ENCODE measurements at regions not wholly inside any gene's neighbourhood (a gene's known extent, or its start where the extent isn't known, plus 50 kb on each side); places are given as distances from the start of the nearest gene placed in this dataset.

DNA sequence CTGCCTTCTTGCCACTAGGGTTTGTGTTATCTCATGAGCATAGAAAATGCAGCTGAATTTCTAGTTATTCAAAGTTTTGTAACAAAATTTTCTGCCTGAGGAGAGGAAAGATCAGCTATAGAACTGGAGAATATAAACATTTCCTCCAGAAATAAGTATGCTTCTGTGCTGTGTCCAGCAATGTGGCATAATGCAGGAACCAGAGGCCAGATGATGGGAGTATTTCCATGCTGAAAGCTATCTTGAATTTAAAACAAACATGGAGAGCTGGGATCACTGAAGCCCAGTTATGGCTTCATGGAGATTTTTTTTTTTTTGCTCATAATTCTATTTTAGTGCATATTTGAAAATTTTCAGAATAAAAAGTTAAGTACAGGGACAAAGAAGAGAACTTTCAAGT, 608.2 kb downstream of the SOX6 start:
- DNase-seq = no peak

- DNase-seq = no peak
These were observed 607.6 kb downstream of the SOX6 start for GRCh38 chr11:15748741-15749140.

GRCh38 chr11:15750535-15751308, 605.6 kb downstream of the SOX6 start:
- no peak for DNase-seq

DNA sequence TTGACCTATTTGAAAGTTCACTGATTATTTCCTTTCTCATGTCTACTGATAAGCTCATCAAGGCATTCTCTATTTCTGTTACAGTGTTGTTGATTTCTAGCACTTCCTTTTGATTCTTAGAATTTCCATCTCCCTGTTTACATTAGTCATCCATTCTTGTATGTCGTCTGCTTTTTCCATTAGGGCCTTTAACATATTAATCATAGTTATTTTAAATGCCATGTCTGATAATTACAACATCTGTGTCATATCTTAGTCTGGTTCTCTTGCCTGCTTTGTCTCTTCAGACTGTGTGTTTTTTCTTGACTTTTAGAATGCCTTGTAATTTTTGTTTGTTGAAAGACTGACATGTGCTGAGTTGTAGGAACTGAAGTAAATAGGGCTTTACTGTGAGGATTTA, 602.1 kb downstream of the SOX6 start:
- DNase-seq = no peak

- DNase-seq = no peak
These were observed 599.2 kb downstream of the SOX6 start for GRCh38 chr11:15757048-15757698.

DNA sequence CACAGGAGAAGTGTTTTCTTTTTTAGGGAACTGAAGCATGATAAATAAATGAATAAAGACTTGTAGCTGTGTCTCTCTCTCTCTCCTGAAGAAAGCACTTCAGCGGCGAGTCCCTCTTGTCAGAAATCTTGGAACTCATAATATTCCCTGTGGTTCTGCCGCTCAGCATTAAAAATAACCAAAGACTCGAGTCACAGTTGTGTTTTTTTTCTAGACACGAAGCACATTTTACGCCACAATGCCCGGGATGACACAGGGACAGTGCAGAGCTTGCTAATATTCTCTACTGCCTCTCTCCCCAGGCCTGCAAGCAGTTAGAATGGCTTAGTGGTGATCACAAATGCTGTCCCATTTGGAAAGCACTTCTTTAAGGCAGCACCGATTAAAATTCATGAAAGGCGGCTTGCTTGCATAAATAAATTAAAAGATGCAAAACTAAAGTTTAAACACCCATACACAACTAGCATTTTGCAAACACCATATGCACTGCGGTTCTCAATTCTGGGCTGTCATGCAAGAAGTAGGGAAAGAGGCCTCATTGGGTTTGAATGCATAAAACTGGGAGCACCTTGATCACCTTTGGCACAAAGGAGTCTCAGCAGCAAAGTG, 597.4 kb downstream of the SOX6 start:
- no peak for DNase-seq

GRCh38 chr11:15761235-15761634, 595.1 kb downstream of the SOX6 start:
- DNase-seq = no peak

DNA sequence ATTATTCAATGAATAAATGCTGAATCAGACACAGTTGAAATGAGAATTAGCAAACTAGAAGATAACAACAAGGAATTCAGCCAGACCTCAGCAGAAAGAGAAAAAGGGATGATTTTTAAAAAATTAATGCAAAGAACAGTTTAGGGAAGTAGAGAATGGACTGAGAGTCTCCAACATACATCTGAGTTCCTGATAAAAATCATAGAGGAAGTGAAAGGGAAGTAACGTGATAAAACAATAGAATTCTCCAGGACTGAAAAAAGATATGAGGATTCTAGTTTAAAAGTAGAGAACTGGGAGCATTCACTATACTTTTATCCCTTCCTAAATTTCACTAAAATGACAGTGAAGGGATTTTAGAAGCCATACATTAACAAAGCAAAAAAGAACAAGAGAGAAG, 592.0 kb downstream of the SOX6 start:
- DNase-seq = no peak

- no peak for DNase-seq
These were observed 591.4 kb downstream of the SOX6 start for GRCh38 chr11:15764948-15765347.

DNA sequence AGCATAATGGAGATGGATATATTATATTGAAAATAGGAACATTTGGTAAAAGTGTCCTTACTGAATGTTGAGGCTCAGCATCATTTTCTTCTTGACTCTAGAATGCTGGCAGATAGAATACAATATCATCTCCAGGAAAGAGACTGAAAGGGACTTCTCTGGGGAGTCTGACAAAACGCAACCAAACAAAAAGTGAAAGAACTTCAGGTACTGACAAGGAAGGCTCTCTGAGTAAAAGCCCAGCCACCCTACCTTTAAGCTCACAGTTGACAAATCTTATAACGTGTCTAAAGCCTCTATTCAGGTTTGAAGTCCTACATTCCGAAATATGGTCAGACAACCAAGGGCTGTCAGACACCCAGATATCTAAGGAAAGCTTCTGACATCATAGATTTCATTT, 590.8 kb downstream of the SOX6 start:
- DNase-seq = no peak

GRCh38 chr11:15768321-15768720, 588.0 kb downstream of the SOX6 start:
- no peak for DNase-seq

GRCh38 chr11:15769203-15769602, 587.1 kb downstream of the SOX6 start:
- DNase-seq = no peak

DNA sequence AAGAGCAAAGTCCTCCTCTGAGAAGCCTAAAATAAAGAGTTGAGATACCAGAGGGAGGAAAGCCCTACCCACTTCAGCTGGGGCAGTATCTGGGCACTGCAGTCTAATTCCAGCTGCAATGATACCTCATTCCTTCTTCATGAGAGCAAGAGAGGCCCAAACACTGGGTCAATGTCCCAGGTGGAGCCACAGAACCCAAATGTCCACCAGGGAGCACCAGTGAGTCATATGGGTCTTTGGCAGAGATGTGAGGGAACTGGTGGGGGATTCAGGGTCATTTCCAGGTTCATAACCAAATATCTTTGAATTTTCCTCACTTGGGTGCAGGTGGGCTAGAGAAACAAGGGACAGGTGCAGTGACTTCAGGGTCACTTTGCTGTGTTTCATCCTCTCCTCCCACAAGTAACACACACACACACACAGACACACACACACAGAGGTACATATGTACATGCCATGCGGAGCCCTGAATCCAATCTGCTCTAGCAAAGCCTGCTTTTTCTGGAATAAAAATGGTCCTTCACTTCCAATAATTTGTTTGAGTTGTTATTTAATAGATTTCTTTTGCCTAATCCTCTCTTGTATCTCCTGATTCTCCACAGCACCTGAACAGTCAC, 585.4 kb downstream of the SOX6 start:
- no peak for DNase-seq

DNA sequence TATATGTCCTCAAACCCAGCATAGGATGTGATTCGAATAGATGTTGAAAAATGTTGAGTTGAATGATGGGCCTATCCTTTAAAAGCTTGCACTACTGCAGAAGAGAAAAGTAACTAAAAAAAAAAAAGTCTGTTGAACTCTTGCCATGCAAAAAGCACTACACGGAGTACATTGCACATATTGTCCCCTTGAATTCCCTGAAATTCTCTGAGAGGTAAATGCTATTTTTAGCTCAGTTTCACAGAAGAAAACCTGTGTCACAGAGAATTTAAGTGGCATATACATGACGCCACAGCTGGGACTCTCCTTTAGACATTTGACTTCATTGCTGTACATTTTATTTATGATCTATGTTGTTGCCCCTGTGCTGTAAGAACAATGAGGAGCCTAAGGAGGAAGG, 583.8 kb downstream of the SOX6 start:
- no peak for DNase-seq

DNA sequence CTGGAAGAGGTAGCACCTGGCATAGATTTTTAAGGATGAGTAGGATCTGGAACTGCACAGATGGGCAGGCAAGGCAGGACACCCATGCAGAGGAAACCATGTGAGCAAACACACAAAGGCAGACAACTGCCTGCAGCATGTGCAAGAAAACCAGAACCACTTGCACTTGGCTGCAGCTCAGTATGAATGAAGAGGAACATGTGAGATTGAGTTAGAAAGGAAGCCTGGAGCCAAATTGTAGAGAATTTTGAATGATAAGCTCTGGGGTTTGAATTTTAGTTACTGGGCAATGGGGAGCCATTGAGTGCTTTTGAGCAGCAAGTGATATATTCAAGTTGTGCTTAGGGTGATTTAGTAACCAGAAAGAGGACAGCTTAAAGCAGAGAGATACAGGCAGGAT, 583.4 kb downstream of the SOX6 start:
- DNase-seq = no peak

DNA sequence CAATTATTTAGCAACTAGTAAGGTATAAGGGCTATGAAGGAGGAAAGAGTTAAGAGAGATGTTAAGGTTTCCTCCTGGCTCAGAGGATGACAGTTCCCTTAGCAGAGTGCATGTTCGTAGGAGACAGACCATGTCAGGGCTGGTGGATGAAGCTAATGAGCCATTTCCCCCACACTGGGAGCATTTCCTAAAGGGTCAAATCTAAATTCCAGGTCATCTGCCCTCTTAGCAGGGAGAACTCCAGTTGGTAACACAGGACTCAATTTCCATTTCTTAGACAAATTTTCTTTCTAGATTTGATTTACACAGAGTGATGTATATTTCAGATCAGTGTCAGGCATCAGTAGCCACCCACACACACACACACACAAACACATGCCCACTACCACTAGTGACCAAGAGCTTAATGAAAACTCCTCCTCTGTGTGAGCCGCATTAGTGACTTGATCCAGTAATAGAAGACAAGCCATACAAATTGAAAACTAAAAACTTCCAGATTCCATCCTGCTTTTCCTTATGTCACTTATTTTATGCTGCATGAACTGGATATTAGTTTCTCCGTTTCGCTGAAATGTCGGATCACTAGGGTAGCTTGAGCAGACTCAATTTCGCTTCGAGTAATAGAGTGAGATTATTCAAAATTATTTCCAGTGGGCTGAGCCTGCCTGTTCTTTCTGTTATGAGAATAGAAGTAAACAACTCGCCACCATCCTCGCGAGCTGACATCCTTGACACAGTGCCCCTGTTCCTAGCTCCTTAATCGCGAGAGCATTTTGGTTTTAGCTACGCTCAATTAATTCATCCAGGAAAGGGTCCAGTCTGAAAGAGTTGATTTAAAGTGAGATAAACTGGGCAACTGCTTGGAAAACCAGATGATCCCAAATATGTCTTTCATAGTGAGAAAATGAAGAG, 582.6 kb downstream of the SOX6 start:
- DNase-seq = no peak

DNA sequence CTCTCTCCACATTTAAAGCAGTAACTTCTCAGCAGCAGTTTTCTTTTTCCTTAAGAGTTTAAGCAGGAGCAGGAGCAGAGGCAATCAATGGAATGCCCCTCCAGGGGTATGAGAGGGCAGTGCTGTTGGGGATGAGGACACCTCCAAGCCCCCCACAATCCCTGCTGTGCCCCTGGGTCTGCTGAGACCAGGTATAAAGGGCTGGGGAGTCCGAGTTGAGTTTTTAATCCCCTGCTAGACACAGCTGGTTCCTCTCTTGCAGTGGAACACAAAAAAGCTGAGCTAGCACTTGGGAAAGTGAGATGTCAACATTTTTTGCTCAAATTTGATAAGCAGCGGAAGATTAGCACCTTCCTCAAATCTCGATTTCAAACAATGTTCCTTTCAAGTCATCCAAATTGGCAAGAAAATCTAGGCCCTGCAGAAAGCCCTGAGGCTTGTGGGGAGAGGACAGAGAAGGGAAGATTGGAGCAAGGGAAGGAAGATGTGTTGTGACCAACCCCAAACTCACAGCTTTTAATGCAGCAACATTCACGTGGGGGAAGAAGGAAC, 581.9 kb downstream of the SOX6 start:
- DNase-seq = no peak

GRCh38 chr11:15775015-15775541, 581.3 kb downstream of the SOX6 start:
- no peak for DNase-seq

GRCh38 chr11:15775797-15776196, 580.5 kb downstream of the SOX6 start:
- no peak for DNase-seq

- no peak for DNase-seq
These were observed 580.0 kb downstream of the SOX6 start for GRCh38 chr11:15776366-15776765.

GRCh38 chr11:15779518-15779917, 576.8 kb downstream of the SOX6 start:
- DNase-seq = no peak

DNA sequence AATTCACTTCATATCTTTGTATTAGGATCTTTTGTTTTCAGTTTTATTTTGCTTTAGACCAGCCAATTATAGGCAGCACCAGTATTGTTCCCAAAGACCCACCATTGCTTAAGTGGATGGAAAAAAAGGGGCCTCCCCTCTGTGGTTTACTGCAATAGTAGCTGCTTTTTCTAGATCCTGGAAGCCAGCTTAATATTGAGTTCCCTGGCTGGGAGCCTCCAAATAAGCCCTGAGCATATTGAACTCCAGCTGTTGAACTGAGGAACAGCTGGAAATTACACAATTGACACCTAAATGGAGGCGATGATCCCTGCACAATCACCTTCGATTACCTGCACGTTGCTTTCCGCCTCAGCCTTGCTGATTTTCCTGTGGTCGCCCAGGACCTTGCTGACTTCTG, 576.0 kb downstream of the SOX6 start:
- no peak for DNase-seq

All from activated effector memory CD4-positive, alpha-beta T cell treated with anti-CD3 and anti-CD28 coated beads, Interleukin-2, amount 50 U/mL, for 16 hours (primary cell).